ENCODE measurements at regions not wholly inside any gene's neighbourhood (a gene's known extent, or its start where the extent isn't known, plus 50 kb on each side); places are given as distances from the start of the nearest gene placed in this dataset.
"Not testable (repeated sequence)": the region's sequence is repeated elsewhere in the genome, so short reads cannot be mapped to it uniquely, and the experiment has no call there.

GRCh38 chr2:52017646-52018235 lies 985.8 kb upstream of the NRXN1 start:
- DNase-seq (ENCODE audit: low spot score): no peak

GRCh38 chr2:52006821-52007366 lies 975.0 kb upstream of the NRXN1 start:
- not testable (repeated sequence) for DNase-seq (ENCODE audit: low spot score)

GRCh38 chr2:52000151-52000855 lies 968.4 kb upstream of the NRXN1 start:
- DNase-seq (ENCODE audit: low spot score): no peak

GRCh38 chr2:51998890-51999289 lies 967.0 kb upstream of the NRXN1 start:
- no peak for DNase-seq (ENCODE audit: low spot score)

- no peak for DNase-seq (ENCODE audit: low spot score)
Measured at GRCh38 chr2:51997571-51997970, 965.6 kb upstream of the NRXN1 start.

GRCh38 chr2:51995293-51995692 lies 963.4 kb upstream of the NRXN1 start:
- DNase-seq (ENCODE audit: low spot score): no peak

GRCh38 chr2:51994123-51994763 lies 962.3 kb upstream of the NRXN1 start:
- no peak for DNase-seq (ENCODE audit: low spot score)

- DNase-seq (ENCODE audit: low spot score): no peak
Measured at GRCh38 chr2:51990684-51991083, 958.8 kb upstream of the NRXN1 start.

GRCh38 chr2:51986101-51986500 lies 954.2 kb upstream of the NRXN1 start:
- DNase-seq (ENCODE audit: low spot score): no peak

- no peak for DNase-seq (ENCODE audit: low spot score)
Measured at GRCh38 chr2:51981783-51982182, 949.9 kb upstream of the NRXN1 start.

- DNase-seq (ENCODE audit: low spot score): no peak
Measured at GRCh38 chr2:51976623-51977022, 944.7 kb upstream of the NRXN1 start.

- no peak for DNase-seq (ENCODE audit: low spot score)
Measured at GRCh38 chr2:51971136-51971535, 939.2 kb upstream of the NRXN1 start.

- no peak for DNase-seq (ENCODE audit: low spot score)
Measured at GRCh38 chr2:51969347-51969746, 937.4 kb upstream of the NRXN1 start.

GRCh38 chr2:51960841-51961335 lies 929.0 kb upstream of the NRXN1 start:
- DNase-seq (ENCODE audit: low spot score): no peak

GRCh38 chr2:51960281-51960680 lies 928.3 kb upstream of the NRXN1 start:
- no peak for DNase-seq (ENCODE audit: low spot score)

GRCh38 chr2:51959696-51960095 lies 927.8 kb upstream of the NRXN1 start:
- DNase-seq (ENCODE audit: low spot score): no peak

- DNase-seq (ENCODE audit: low spot score): no peak
Measured at GRCh38 chr2:51953931-51954330, 922.0 kb upstream of the NRXN1 start.

GRCh38 chr2:51921076-51921475 lies 889.1 kb upstream of the NRXN1 start:
- DNase-seq (ENCODE audit: low spot score): no peak

- no peak for DNase-seq (ENCODE audit: low spot score)
Measured at GRCh38 chr2:51920509-51920908, 888.6 kb upstream of the NRXN1 start.

GRCh38 chr2:51919395-51919794 lies 887.5 kb upstream of the NRXN1 start:
- DNase-seq (ENCODE audit: low spot score): no peak

GRCh38 chr2:51918113-51918512 lies 886.2 kb upstream of the NRXN1 start:
- no peak for DNase-seq (ENCODE audit: low spot score)

- no peak for DNase-seq (ENCODE audit: low spot score)
Measured at GRCh38 chr2:51903728-51904127, 871.8 kb upstream of the NRXN1 start.

GRCh38 chr2:51899643-51900042 lies 867.7 kb upstream of the NRXN1 start:
- DNase-seq (ENCODE audit: low spot score): no peak
